NT2/D1 (cell line): ENCODE measurements at regions not wholly inside any gene's neighbourhood (a gene's known extent, or its start where the extent isn't known, plus 50 kb on each side); places are given as distances from the start of the nearest gene placed in this dataset.

ENCODE experiments used
- SUZ12 ChIP-seq: IDR thresholded peaks from 2 replicates; pipeline ENCODE4 v1.6.1; 2011; ENCODE audit not compliant: insufficient read length, insufficient read depth; ENCODE audit errors: extremely low read depth
- YY1 ChIP-seq: IDR thresholded peaks from 2 replicates; pipeline ENCODE4 v1.6.1; 2011; ENCODE audit not compliant: insufficient read length, insufficient read depth
- ZNF274 ChIP-seq: IDR thresholded peaks from 2 replicates; pipeline ENCODE4 v1.6.1; 2011; ENCODE audit warnings: mild to moderate bottlenecking, low read depth, low read length

GRCh38 chr2:57180042-57180567 is 866.5 kb upstream of the VRK2 start:
- TF ChIP-seq YY1 (no peak), SUZ12 (no peak), ZNF274 (no peak)
